HUDEP-2 (cell line): ENCODE measurements at regions not wholly inside any gene's neighbourhood (a gene's known extent, or its start where the extent isn't known, plus 50 kb on each side); places are given as distances from the start of the nearest gene placed in this dataset.

Source experiments
- DNase-seq, 76 experiments: peaks; one replicate each; lab custom pipeline; 2025; ENCODE audit not compliant: unreplicated experiment in 76 of 76; lab: John Stamatoyannopoulos, UW

- DNase-seq = no peak
These were observed 217.0 kb downstream of the AJAP1 start for GRCh38 chr1:4871373-4871772.

DNA sequence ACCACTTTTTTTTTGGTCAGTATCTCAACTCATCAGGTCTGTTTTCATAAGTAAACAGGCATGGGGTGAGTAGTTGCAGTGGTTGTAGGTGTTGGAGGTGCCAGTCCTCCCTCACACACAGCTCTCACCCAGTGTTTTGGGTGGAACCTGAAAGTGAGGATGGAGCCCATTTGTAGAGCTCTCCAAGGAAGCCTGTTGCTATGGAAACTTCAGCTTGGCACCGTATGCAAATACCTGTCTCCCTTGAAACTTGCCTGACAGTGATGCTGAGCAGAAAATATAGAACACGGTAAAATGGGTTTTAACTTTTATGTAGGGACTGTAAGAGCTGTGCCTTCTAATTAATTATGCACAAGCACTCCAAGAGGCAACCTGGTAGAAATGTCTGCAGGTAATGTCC lies 214.1 kb downstream of the AJAP1 start:
- no peak for DNase-seq

GRCh38 chr1:4856396-4856795 lies 202.0 kb downstream of the AJAP1 start:
- no peak for DNase-seq

DNA sequence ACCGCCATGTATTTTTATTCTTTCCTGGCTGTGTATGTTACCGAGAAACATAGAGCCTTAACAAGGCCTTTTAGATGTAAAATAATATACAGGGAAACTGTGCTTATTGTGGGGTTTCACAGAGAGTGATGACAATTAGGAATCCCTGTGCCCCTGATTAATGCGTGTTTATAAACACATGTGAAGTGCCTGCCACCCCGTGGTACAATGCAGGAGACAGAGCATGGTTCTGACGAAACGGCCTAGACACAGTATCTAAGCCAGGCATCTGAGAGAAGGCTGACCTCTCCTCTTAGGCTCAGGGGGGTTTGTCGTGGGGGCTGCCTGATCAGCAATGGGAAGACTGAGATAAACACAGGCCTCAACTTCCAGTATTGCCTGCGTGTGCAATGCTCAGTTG lies 200.0 kb downstream of the AJAP1 start:
- no peak for DNase-seq

- no peak for DNase-seq
These were observed 199.5 kb downstream of the AJAP1 start for GRCh38 chr1:4853904-4854303.

DNA sequence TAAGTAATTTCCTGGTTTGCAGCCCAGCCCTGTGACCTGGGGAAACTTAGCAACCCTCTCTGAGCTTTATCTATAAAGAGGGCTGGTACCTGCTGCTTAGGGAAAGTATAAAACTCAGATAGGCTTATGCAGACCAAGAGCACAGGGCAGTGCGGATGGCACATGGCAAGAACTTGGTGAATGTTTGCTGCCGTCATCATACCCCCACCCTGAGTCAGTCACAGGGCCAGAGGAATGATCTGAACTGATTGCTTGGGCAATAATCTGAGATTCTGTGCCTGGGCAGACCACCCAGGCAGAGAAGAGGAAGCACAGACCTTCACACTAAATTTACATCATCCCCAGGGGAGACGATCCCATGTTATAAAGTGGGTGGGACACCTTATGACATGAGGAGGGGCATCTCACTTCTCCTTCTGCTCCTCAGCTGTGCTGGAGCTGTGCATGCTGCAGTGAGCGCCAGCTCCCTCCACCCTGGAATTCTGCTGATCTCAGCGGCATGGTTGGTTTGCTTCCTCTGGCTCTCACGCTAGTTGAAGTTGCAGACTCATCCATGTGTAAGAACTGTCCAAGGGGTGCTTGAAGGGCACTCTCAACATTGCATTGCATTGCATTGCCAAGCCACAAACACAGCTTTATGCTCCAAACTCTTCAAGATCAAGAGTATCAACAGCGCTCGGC lies 197.1 kb downstream of the AJAP1 start:
- no peak for DNase-seq

GRCh38 chr1:4848431-4848830 lies 194.0 kb downstream of the AJAP1 start:
- no peak for DNase-seq

DNA sequence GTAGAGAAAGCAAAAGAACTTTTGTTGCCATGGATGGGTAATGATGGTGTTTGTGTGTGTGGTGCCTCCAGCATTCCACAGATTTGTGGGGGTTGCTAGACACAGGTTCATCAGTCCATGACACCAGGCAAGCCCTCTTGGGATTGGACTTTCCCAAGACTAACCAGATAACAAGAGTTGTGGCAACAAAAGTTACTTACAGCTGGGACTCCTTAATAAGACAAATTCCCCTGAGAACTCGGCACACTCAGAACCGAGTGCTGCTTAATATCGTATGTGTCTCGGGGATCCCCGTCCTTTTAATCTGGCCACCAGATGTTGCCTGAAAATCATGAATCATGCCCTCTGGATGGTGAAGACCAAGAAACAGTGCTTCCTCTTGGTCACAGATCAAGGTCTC lies 193.3 kb downstream of the AJAP1 start:
- DNase-seq = no peak
